ENCODE measurements at regions not wholly inside any gene's neighbourhood (a gene's known extent, or its start where the extent isn't known, plus 50 kb on each side); places are given as distances from the start of the nearest gene placed in this dataset.
A peak's percentile ranks its signal among the peaks of the same experiment; 100 is the strongest.

- Histone ChIP-seq H3K4me2 (replicated peaks; ENCODE audit: extremely low read depth, low read length, poor library complexity, severe bottlenecking) (no peak overlapping the region), H3K4me1 (ENCODE audit: control insufficient read depth in 1 of 2, insufficient read depth in 2 of 2, low read length in 2 of 2) (no peaks in the 10 kb centered on the region), H3K27me3 (ENCODE audit: control insufficient read depth in 2 of 2, insufficient read depth in 2 of 2, low read length in 2 of 2) (no peaks in the 10 kb centered on the region), H4K20me1 (ENCODE audit: insufficient read depth, low read length) (no peaks in the 10 kb centered on the region), H3K36me3 (replicated peaks in 1 of 2; ENCODE audit: control insufficient read depth in 1 of 2, insufficient read depth in 2 of 2, low read length in 2 of 2) (no peaks in the 10 kb centered on the region), H3K9me3 (replicated peaks in 1 of 2; ENCODE audit: control insufficient read depth in 1 of 2, insufficient read depth in 1 of 2, low read length in 2 of 2) (peaks cover 0 to 2% of the 10 kb centered on the region in 2 donors), H3K9ac (ENCODE audit: insufficient read depth, low read length, poor library complexity, severe bottlenecking) (no peak overlapping the region), H3K79me2 (ENCODE audit: insufficient read depth, low read length) (no peaks in the 10 kb centered on the region), H2AFZ (ENCODE audit: insufficient read depth, low read depth, low read length, poor library complexity, severe bottlenecking) (no peak overlapping the region), H3K27ac (ENCODE audit: low read depth in 1 of 2, low read length in 2 of 2) (no peak overlapping the region), H3K4me3 (replicated peaks in 1 of 3; ENCODE audit: low read depth in 2 of 3, low read length in 3 of 3) (no peak overlapping the region)
- no peak for DNase-seq
- peaks cover 0 to 5% (median 2%) of the 10 kb centered on the region in 7 donors for H3K9me3 Mint-ChIP-seq
- no peak for TF ChIP-seq CTCF (IDR thresholded peaks at IDR 0.05)
- peaks cover 0 to 2% (median 0%) of the 10 kb centered on the region in 3 donors for H3K27me3 Mint-ChIP-seq (ENCODE audit: low read depth in 3 of 3)
- intact Hi-C loops (cut with micrococcal nuclease) = loop anchor here in 1 of 2 donors (10.0 kb wide), 1 partner anchor 879 kb away; no protein-coding TSS in a partner anchor
- no peaks in the 10 kb centered on the region for H3K36me3 Mint-ChIP-seq
- no peak overlapping the region for H3K4me3 Mint-ChIP-seq
- WGBS (ENCODE audit: insufficient coverage) = no CpG with 5 or more reads among the region's 1 CpG
- H3K27ac Mint-ChIP-seq = no peak overlapping the region
- H3K4me1 Mint-ChIP-seq = no peaks in the 10 kb centered on the region
These were observed 276.6 kb upstream of the GALNT17 start for GRCh38 chr7:70855373-70855772.

- intact Hi-C loops (cut with micrococcal nuclease) = loop anchor here in 1 of 2 donors (10.0 kb wide), 1 partner anchor 878 kb away; no protein-coding TSS in a partner anchor
These were observed 274.9 kb upstream of the GALNT17 start for GRCh38 chr7:70856901-70857630.

More at GRCh38 chr7:70856901-70857630, 274.9 kb upstream of the GALNT17 start:
- Histone ChIP-seq H2AFZ (ENCODE audit: insufficient read depth, low read depth, low read length, poor library complexity, severe bottlenecking) (no peak overlapping the region), H3K27me3 (ENCODE audit: control insufficient read depth in 2 of 2, insufficient read depth in 2 of 2, low read length in 2 of 2) (no peaks in the 10 kb centered on the region), H3K4me3 (replicated peaks in 1 of 3; ENCODE audit: low read depth in 2 of 3, low read length in 3 of 3) (no peak overlapping the region), H3K9me3 (replicated peaks in 1 of 2; ENCODE audit: control insufficient read depth in 1 of 2, insufficient read depth in 1 of 2, low read length in 2 of 2) (peaks cover 6 to 8% of the 10 kb centered on the region in 2 donors), H3K4me1 (ENCODE audit: control insufficient read depth in 1 of 2, insufficient read depth in 2 of 2, low read length in 2 of 2) (no peaks in the 10 kb centered on the region), H3K27ac (ENCODE audit: low read depth in 1 of 2, low read length in 2 of 2) (no peak overlapping the region), H3K36me3 (replicated peaks in 1 of 2; ENCODE audit: control insufficient read depth in 1 of 2, insufficient read depth in 2 of 2, low read length in 2 of 2) (no peaks in the 10 kb centered on the region), H4K20me1 (ENCODE audit: insufficient read depth, low read length) (no peaks in the 10 kb centered on the region), H3K4me2 (replicated peaks; ENCODE audit: extremely low read depth, low read length, poor library complexity, severe bottlenecking) (no peak overlapping the region), H3K9ac (ENCODE audit: insufficient read depth, low read length, poor library complexity, severe bottlenecking) (no peak overlapping the region), H3K79me2 (ENCODE audit: insufficient read depth, low read length) (no peaks in the 10 kb centered on the region)
- peak; percentile 97 for TF ChIP-seq CTCF (IDR thresholded peaks at IDR 0.05)
- 0% methylated on average over 1 of the region's 4 CpGs for WGBS (ENCODE audit: insufficient coverage)
- Mint-ChIP-seq H3K27ac (no peak overlapping the region), H3K4me1 (no peaks in the 10 kb centered on the region), H3K36me3 (no peaks in the 10 kb centered on the region), H3K9me3 (peaks cover 0 to 6% (median 2%) of the 10 kb centered on the region in 7 donors), H3K4me3 (no peak overlapping the region), H3K27me3 (ENCODE audit: low read depth in 3 of 3) (peaks cover 0 to 2% (median 0%) of the 10 kb centered on the region in 3 donors)
- peak; percentile 2 to 17 (median 11) for DNase-seq

All from CD14-positive monocyte (primary cell).